H1 (cell line): ENCODE measurements at regions not wholly inside any gene's neighbourhood (a gene's known extent, or its start where the extent isn't known, plus 50 kb on each side); places are given as distances from the start of the nearest gene placed in this dataset.

Source experiments
- CTCF ChIA-PET: fragments of 300-600 bp; sonication (Branson Sonifier 250); formaldehyde crosslinking; loops from one replicate; lab custom pipeline; 2021; ENCODE audit not compliant: partially characterized antibody; lab: Charles Lee
- POLR2A ChIA-PET: fragments of 300-600 bp; sonication (Branson Sonifier 250); formaldehyde crosslinking; loops from one replicate; lab custom pipeline; 2021; ENCODE audit warnings: inconsistent platforms; ENCODE audit not compliant: partially characterized antibody; lab: Charles Lee
- DNase-seq, 2 experiments: peaks; one replicate each; pipeline versions ENCODE4 v3.0.0 to v3.0.0-alpha.2; 2010 to 2022; ENCODE audit warnings: low spot score in 2 of 2, low read depth in 1 of 2, mixed read lengths in 1 of 2
- FAIRE-seq: peaks from 2 replicates; lab custom pipeline; 2011; peaks lifted over from hg19 to GRCh38; lab: Jason Lieb, UNC
- H2AFZ ChIP-seq: 2 replicates; pipeline ENCODE4 v1.8.1; 2012; ENCODE audit warnings: low read length, inconsistent platforms
- H2AK5ac ChIP-seq: 2 replicates; pipeline ENCODE4 v1.6.1; 2013; ENCODE audit warnings: low read depth, low read length
- H2BK120ac ChIP-seq: replicated peaks from 2 replicates; pipeline ENCODE3; 2013; ENCODE audit warnings: low read depth, low read length, inconsistent platforms
- H2BK12ac ChIP-seq: 2 replicates; pipeline ENCODE4 v1.6.1; 2013; ENCODE audit warnings: low read depth, low read length
- H2BK15ac ChIP-seq: 2 replicates; pipeline ENCODE4 v1.6.1; 2013; ENCODE audit warnings: low read length
- H2BK20ac ChIP-seq: 2 replicates; pipeline ENCODE4 v1.6.1; 2013; ENCODE audit warnings: low read length
- H2BK5ac ChIP-seq: 2 replicates; pipeline ENCODE4 v1.6.1; 2013; ENCODE audit warnings: low read depth, low read length
- H3K14ac ChIP-seq: 2 replicates; pipeline ENCODE4 v1.6.1; 2013; ENCODE audit warnings: inconsistent platforms; ENCODE audit not compliant: insufficient read length
- H3K18ac ChIP-seq: 2 replicates; pipeline ENCODE4 v1.6.1; 2013; ENCODE audit warnings: low read length; ENCODE audit errors: extremely low read depth
- H3K23ac ChIP-seq: 2 replicates; pipeline ENCODE4 v1.6.1; 2013; ENCODE audit warnings: inconsistent platforms; ENCODE audit not compliant: insufficient read length
- H3K23me2 ChIP-seq: 2 replicates; pipeline ENCODE4 v1.6.1; 2013; ENCODE audit warnings: low read depth, low read length
- H3K27ac ChIP-seq: 2 replicates; pipeline ENCODE4 v1.6.1; 2011; ENCODE audit warnings: low read depth, low read length, inconsistent platforms
- H3K27me3 ChIP-seq, 4 experiments: replicated peaks in 1 of 4; 1 replicate in 1 of 4; 2 replicates in 3 of 4; pipeline versions ENCODE4 v1.6.1 to v1.8.1; 2011 to 2013; ENCODE audit warnings: low read length in 3 of 4, mild to moderate bottlenecking in 3 of 4, inconsistent platforms in 2 of 4, mixed read lengths in 2 of 4, moderate library complexity in 1 of 4; ENCODE audit not compliant: control insufficient read depth in 3 of 4, insufficient read depth in 3 of 4; ENCODE audit errors: extremely low read depth in 1 of 4
- H3K36me3 ChIP-seq, 4 experiments: 2 replicates each; pipeline versions ENCODE4 v1.6.1 to v1.8.1; 2011 to 2013; ENCODE audit warnings: mild to moderate bottlenecking in 4 of 4, low read length in 3 of 4, moderate library complexity in 2 of 4, control low read depth in 1 of 4, inconsistent platforms in 1 of 4; ENCODE audit not compliant: insufficient read depth in 4 of 4, control insufficient read depth in 2 of 4
- H3K4ac ChIP-seq: replicated peaks from 2 replicates; pipeline ENCODE3; 2013; ENCODE audit warnings: low read length, low read depth, mixed read lengths, inconsistent platforms; ENCODE audit not compliant: insufficient read length
- H3K4me1 ChIP-seq, 4 experiments: replicated peaks in 1 of 4; 1 replicate in 1 of 4; 2 replicates in 3 of 4; pipeline versions ENCODE4 v1.6.1 to v1.8.1; 2011 to 2013; ENCODE audit warnings: low read length in 3 of 4, inconsistent platforms in 2 of 4, mixed read lengths in 1 of 4; ENCODE audit not compliant: insufficient read depth in 4 of 4, control insufficient read depth in 3 of 4
- H3K4me2 ChIP-seq, 2 experiments: 2 replicates each; pipeline versions ENCODE4 v1.6.1 to v1.8.1; 2011 to 2013; ENCODE audit warnings: low read depth in 2 of 2, low read length in 2 of 2, control low read depth in 1 of 2, inconsistent platforms in 1 of 2, mild to moderate bottlenecking in 1 of 2; ENCODE audit not compliant: insufficient read depth in 1 of 2
- H3K4me3 ChIP-seq, 4 experiments: fragments of 200-600, 300-600 bp in 1 of 4; sonication (generic), shearing (Covaris generic), sonication (Bioruptor Twin) in 1 of 4; 2 replicates each; pipeline versions ENCODE4 v1.5.1 to v1.8.1; 2011 to 2016; ENCODE audit warnings: low read length in 4 of 4, low read depth in 3 of 4, control low read depth in 2 of 4, inconsistent platforms in 2 of 4, mild to moderate bottlenecking in 2 of 4, mixed read lengths in 1 of 4, moderate library complexity in 1 of 4; ENCODE audit not compliant: insufficient read depth in 2 of 4; ENCODE audit errors: extremely low read depth in 1 of 4
- H3K56ac ChIP-seq: replicated peaks from 2 replicates; pipeline ENCODE3; 2013; ENCODE audit warnings: low read depth, mild to moderate bottlenecking, mixed read lengths, low read length, inconsistent platforms; ENCODE audit not compliant: insufficient read length
- H3K79me1 ChIP-seq: 2 replicates; pipeline ENCODE4 v1.6.1; 2013; ENCODE audit warnings: low read depth, low read length, control low read depth
- H3K79me2 ChIP-seq, 2 experiments: 2 replicates each; pipeline versions ENCODE4 v1.6.1 to v1.8.1; 2012 to 2013; ENCODE audit warnings: low read length in 2 of 2, mild to moderate bottlenecking in 2 of 2, inconsistent platforms in 1 of 2; ENCODE audit not compliant: insufficient read depth in 2 of 2, control insufficient read depth in 1 of 2
- H3K9ac ChIP-seq, 4 experiments: replicated peaks in 1 of 4; 1 replicate in 1 of 4; 2 replicates in 3 of 4; pipeline versions ENCODE4 v1.6.1 to v1.8.1; 2011 to 2013; ENCODE audit warnings: low read depth in 3 of 4, low read length in 3 of 4, control low read depth in 2 of 4, mild to moderate bottlenecking in 2 of 4, moderate library complexity in 2 of 4, inconsistent platforms in 1 of 4; ENCODE audit errors: extremely low read depth in 1 of 4
- H3K9me3 ChIP-seq, 2 experiments: 2 replicates each; pipeline versions ENCODE4 v1.6.1 to v1.8.1; 2012 to 2013; ENCODE audit warnings: mild to moderate bottlenecking in 2 of 2, moderate library complexity in 2 of 2, control low read depth in 1 of 2, inconsistent platforms in 1 of 2, low read depth in 1 of 2, low read length in 1 of 2, mixed read lengths in 1 of 2; ENCODE audit not compliant: insufficient read depth in 2 of 2
- H4K20me1 ChIP-seq, 2 experiments: replicated peaks in 1 of 2; 2 replicates each; pipeline versions ENCODE3 to v1.8.1; 2011 to 2013; ENCODE audit warnings: inconsistent platforms in 2 of 2, low read length in 2 of 2, mild to moderate bottlenecking in 1 of 2; ENCODE audit not compliant: insufficient read depth in 2 of 2, control insufficient read depth in 1 of 2
- H4K5ac ChIP-seq: 2 replicates; pipeline ENCODE4 v1.6.1; 2013; ENCODE audit warnings: low read length, low read depth, mixed read lengths, inconsistent platforms; ENCODE audit not compliant: insufficient read length
- H4K8ac ChIP-seq: 2 replicates; pipeline ENCODE4 v1.8.0; 2013; ENCODE audit warnings: mild to moderate bottlenecking, moderate library complexity, low read length, inconsistent platforms; ENCODE audit not compliant: insufficient read depth; ENCODE audit errors: extremely low read depth
- H4K91ac ChIP-seq: replicated peaks from 2 replicates; pipeline ENCODE3; 2013; ENCODE audit warnings: low read length, mixed read lengths, inconsistent platforms; ENCODE audit not compliant: insufficient read length
- CHD1 ChIP-seq: IDR thresholded peaks from 2 replicates; pipeline ENCODE4 v1.6.1; 2012; ENCODE audit warnings: low read depth, low read length, improper control_type of control experiment
- CTBP2 ChIP-seq: IDR thresholded peaks from 2 replicates; pipeline ENCODE4 v1.7.0; 2011; ENCODE audit warnings: borderline replicate concordance, mild to moderate bottlenecking, moderate library complexity, mixed read lengths, low read length; ENCODE audit not compliant: insufficient read depth, insufficient read length
- CTCF ChIP-seq, 3 experiments: IDR thresholded peaks; 1 replicate in 2 of 3; 2 replicates in 1 of 3; pipeline versions ENCODE4 v1.5.1 to v1.6.1; 2011; ENCODE audit warnings: low read length in 3 of 3, mild to moderate bottlenecking in 3 of 3, inconsistent platforms in 2 of 3, low read depth in 1 of 3, moderate library complexity in 1 of 3; ENCODE audit not compliant: insufficient read depth in 1 of 3; ENCODE audit errors: control extremely low read depth in 1 of 3
- EP300 ChIP-seq, 2 experiments: IDR thresholded peaks; 1 replicate in 1 of 2; 2 replicates in 1 of 2; pipeline ENCODE4 v1.6.1; 2011 to 2012; ENCODE audit warnings: low read depth in 2 of 2, low read length in 2 of 2, mild to moderate bottlenecking in 2 of 2, borderline replicate concordance in 1 of 2, inconsistent platforms in 1 of 2, moderate library complexity in 1 of 2
- FOSL1 ChIP-seq: IDR thresholded peaks from 2 replicates; pipeline ENCODE4 v1.6.1; 2011; ENCODE audit warnings: mild to moderate bottlenecking, low read depth, low read length, moderate library complexity; ENCODE audit not compliant: insufficient read depth
- JUN ChIP-seq: IDR thresholded peaks from 2 replicates; pipeline ENCODE4 v1.6.1; 2011; ENCODE audit warnings: low read depth, mild to moderate bottlenecking, improper control_type of control experiment, low read length
- KDM4A ChIP-seq: IDR thresholded peaks from one replicate; pipeline ENCODE4 v1.7.1; 2012; ENCODE audit warnings: low read depth, mild to moderate bottlenecking, moderate library complexity, low read length, inconsistent platforms; ENCODE audit not compliant: severe bottlenecking
- NRF1 ChIP-seq: IDR thresholded peaks from 2 replicates; pipeline ENCODE4 v1.6.1; 2011; ENCODE audit warnings: mild to moderate bottlenecking, low read depth, low read length, improper control_type of control experiment
- SP4 ChIP-seq: IDR thresholded peaks from 2 replicates; pipeline ENCODE4 v1.6.1; 2012; ENCODE audit warnings: low read length, inconsistent platforms
- TAF7 ChIP-seq: optimal IDR thresholded peaks from 2 replicates; pipeline ENCODE3; 2011; ENCODE audit warnings: low read depth, mild to moderate bottlenecking, inconsistent platforms, low read length, moderate library complexity, borderline replicate concordance
- TEAD4 ChIP-seq: IDR thresholded peaks from 2 replicates; pipeline ENCODE4 v1.6.1; 2012; ENCODE audit warnings: low read depth, low read length, inconsistent platforms, mixed read lengths
- WGBS, 2 experiments: shearing (Covaris generic) in 1 of 2; methylation state at CpG; one replicate each; pipeline versions ENCODE4 v1.1.6 to v1.1.7; 2013 to 2015; ENCODE audit warnings: low lambda C conversion rate in 2 of 2, mixed read lengths in 2 of 2, inconsistent platforms in 1 of 2, low coverage in 1 of 2, missing lambda C conversion rate in 1 of 2; ENCODE audit not compliant: insufficient replicate concordance in 2 of 2, insufficient coverage in 1 of 2, insufficient read length in 1 of 2; ENCODE audit errors: extremely low coverage in 1 of 2, missing lambda C conversion rate in 1 of 2; 5-methylcytosine and 5-hydroxymethylcytosine counted together

- Histone ChIP-seq H3K27me3 (no peaks in the 10 kb centered on the region), H2BK5ac (no peak overlapping the region), H2AK5ac (no peak overlapping the region), H4K8ac (no peak overlapping the region), H4K20me1 (no peaks in the 10 kb centered on the region), H3K79me2 (no peaks in the 10 kb centered on the region), H4K5ac (no peak overlapping the region), H3K23me2 (no peaks in the 10 kb centered on the region), H3K79me1 (no peaks in the 10 kb centered on the region), H3K56ac (no peak overlapping the region), H4K91ac (no peak overlapping the region), H3K4me2 (no peak overlapping the region), H3K14ac (no peak overlapping the region), H3K4ac (no peak overlapping the region), H3K4me1 (peaks cover 0 to 3% (median 0%) of the 10 kb centered on the region in 4 experiments; a peak in 1 of 7 replicates), H2BK15ac (no peak overlapping the region), H3K36me3 (no peaks in the 10 kb centered on the region), H3K9ac (no peak overlapping the region), H2AFZ (no peak overlapping the region), H3K18ac (no peak overlapping the region), H2BK20ac (no peak overlapping the region), H3K23ac (no peak overlapping the region), H2BK12ac (no peak overlapping the region), H3K4me3 (no peak overlapping the region), H3K27ac (no peak overlapping the region), H3K9me3 (no peaks in the 10 kb centered on the region), H2BK120ac (no peak overlapping the region)
- ChIA-PET POLR2A (no interaction called here), CTCF (no interaction called here)
- no peak for DNase-seq
- 95% methylated on average over 4 of the region's 4 CpGs; no CpG with 5 or more reads in 1 of the 2 experiments for WGBS, 2 experiments
- no peak for FAIRE-seq
- no peak for TF ChIP-seq KDM4A
- TF ChIP-seq JUN: no peak
- TF ChIP-seq CTBP2: no peak
- no peak for TF ChIP-seq NRF1
- TF ChIP-seq CHD1: no peak
- no peak for TF ChIP-seq EP300 (IDR thresholded peaks at IDR 0.05; ENCODE audit: borderline replicate concordance in 1 of 2, low read depth in 2 of 2, low read length in 2 of 2)
- no peak for TF ChIP-seq TAF7
- no peak for TF ChIP-seq FOSL1
- TF ChIP-seq TEAD4: no peak
- no peak for TF ChIP-seq SP4
- no peak for TF ChIP-seq CTCF (IDR thresholded peaks at IDR 0.05; ENCODE audit: control extremely low read depth in 1 of 3, insufficient read depth in 1 of 3, low read depth in 1 of 3, low read length in 3 of 3)
Observed at GRCh38 chr1:65512383-65512782, 91.9 kb downstream of the LEPR start.
